Activated naive CD4-positive, alpha-beta T cell treated with anti-CD3 and anti-CD28 coated beads for 36 hours (primary cell): ENCODE measurements at regions not wholly inside any gene's neighbourhood (a gene's known extent, or its start where the extent isn't known, plus 50 kb on each side); places are given as distances from the start of the nearest gene placed in this dataset.

ENCODE experiments used
- CTCF ChIA-PET: fragments of 350-600 bp; sonication (Branson Sonifier 250); formaldehyde crosslinking; loops from one replicate; lab custom pipeline; 2021; ENCODE audit warnings: antibody characterized with exemption; lab: Charles Lee
- DNase-seq: peaks from one replicate; pipeline ENCODE4 v3.0.0-alpha.2; 2020
- H3K27ac Mint-ChIP-seq: one replicate; pipeline ENCODE4 v1.8.0; 2021; ENCODE audit warnings: mild to moderate bottlenecking, mixed read lengths
- H3K27me3 Mint-ChIP-seq: one replicate; pipeline ENCODE4 v1.8.0; 2021; ENCODE audit warnings: low read depth, mixed read lengths
- H3K36me3 Mint-ChIP-seq: one replicate; pipeline ENCODE4 v1.8.0; 2021; ENCODE audit warnings: low read depth, mixed read lengths
- H3K4me1 Mint-ChIP-seq: one replicate; pipeline ENCODE4 v1.8.0; 2021; ENCODE audit warnings: low read depth, mixed read lengths
- H3K4me3 Mint-ChIP-seq: one replicate; pipeline ENCODE4 v1.8.0; 2021; ENCODE audit warnings: mild to moderate bottlenecking, moderate library complexity, mixed read lengths
- H3K9me3 Mint-ChIP-seq: one replicate; pipeline ENCODE4 v1.8.0; 2021; ENCODE audit warnings: mixed read lengths
- intact Hi-C: fragments of 100-400 bp; cut with micrococcal nuclease; formaldehyde crosslinking; loops from one replicate; pipeline ENCODE4 v1.15.1; 2023

DNA sequence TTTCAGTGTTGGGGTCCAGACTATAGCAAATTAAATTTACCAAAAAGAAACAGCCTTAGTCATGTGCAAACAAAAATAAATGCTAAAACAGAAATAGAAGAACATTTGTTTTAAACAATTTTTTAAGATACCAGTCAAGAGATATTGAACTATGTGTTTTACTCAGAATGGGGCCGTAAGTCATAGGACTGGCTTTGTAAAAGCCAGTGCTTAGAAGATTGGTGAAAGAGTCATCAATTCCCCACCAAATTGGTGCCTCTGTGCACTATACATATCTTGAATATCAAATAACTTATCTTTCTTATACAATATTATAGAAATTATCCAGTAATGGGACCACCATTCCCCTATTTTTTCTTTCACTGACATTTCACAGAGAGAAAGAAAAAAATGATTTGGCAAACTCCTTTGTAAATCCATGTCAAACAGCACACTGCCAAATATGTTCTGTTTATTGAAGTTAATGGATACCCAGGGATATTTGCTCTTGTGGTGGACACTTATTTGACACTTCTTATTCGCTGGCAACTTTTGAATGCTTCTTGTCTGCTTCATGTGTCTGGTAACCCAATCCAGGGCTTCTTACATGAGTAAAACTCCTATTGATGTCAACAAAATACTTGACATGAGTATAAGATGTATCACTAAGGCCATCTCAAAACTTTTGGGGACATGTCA lies 145.7 kb upstream of the PKN2 start:
- Mint-ChIP-seq H3K27me3 (peaks cover 2% of the 10 kb centered on the region), H3K36me3 (no peaks in the 10 kb centered on the region), H3K27ac (no peak overlapping the region), H3K4me1 (no peaks in the 10 kb centered on the region), H3K4me3 (no peak overlapping the region), H3K9me3 (no peaks in the 10 kb centered on the region)
- DNase-seq, result no peak
- intact Hi-C loops, result no loop called here
- CTCF ChIA-PET, result no interaction called here

DNA sequence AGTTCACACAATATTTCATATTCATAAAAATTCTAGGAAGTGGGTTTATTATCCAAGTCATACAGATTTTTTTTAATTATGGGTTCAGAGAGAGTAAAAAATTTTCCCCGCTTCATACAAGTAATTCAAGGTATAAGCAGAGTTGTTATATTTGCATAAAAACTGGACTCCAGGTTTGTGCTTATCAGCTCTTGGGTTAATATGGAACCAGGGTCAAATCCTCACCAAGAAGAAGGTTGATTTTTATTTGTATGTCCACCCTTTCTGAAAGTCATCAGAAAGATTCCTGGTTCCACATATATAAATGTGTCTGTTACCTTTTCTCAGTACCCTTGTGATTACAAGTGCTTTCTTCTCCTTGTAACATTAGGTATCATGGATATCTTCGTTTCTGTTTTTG lies 143.8 kb upstream of the PKN2 start:
- Mint-ChIP-seq H3K9me3 (no peaks in the 10 kb centered on the region), H3K36me3 (no peaks in the 10 kb centered on the region), H3K4me1 (no peaks in the 10 kb centered on the region), H3K27ac (no peak overlapping the region), H3K27me3 (peaks cover 6% of the 10 kb centered on the region), H3K4me3 (no peak overlapping the region)
- CTCF ChIA-PET, result no interaction called here
- intact Hi-C loops, result no loop called here
- DNase-seq, result no peak

DNA sequence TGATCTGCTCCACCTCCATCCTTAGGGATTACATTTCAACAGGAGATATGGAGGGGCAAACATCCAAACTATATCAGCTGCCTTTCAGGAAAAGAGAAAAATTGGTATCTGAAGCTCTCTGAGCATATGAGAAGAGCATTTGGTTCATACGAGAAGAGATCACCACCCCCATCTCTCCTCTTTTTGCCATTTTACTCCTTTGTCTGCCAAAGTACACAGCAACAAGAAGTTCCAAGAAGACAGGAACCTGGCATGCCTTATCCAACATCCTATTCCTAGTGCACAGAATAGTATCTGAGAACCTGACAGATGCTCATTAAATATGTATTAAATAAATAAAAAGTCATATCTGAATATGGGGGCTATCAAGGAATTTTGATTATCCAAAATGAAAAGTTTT lies 142.5 kb upstream of the PKN2 start:
- no peak overlapping the region for H3K4me3 Mint-ChIP-seq
- peaks cover 6% of the 10 kb centered on the region for H3K27me3 Mint-ChIP-seq
- H3K36me3 Mint-ChIP-seq, result no peaks in the 10 kb centered on the region
- CTCF ChIA-PET, result no interaction called here
- intact Hi-C loops, result no loop called here
- no peak for DNase-seq
- no peaks in the 10 kb centered on the region for H3K9me3 Mint-ChIP-seq
- H3K27ac Mint-ChIP-seq, result no peak overlapping the region
- H3K4me1 Mint-ChIP-seq, result no peaks in the 10 kb centered on the region

DNA sequence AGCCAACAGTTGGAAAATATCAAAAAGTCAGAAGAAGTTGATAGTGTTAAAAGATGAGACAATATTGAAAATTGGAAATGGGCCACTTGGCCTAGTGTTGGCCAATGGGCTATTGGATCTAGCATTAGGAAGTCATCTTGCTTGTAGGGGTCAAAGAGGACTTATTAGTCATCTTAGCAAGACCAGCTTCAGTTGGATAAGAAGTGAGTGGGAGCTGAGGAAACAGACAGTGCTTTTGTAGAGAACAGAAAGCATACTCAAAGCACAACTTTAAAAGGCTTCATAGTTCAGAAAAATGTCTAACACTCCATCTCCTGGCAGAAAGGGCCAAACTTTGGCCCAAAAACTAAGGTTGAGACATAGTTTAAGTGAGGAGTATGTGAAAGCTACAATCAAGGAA lies 139.9 kb upstream of the PKN2 start:
- no peak overlapping the region for H3K27ac Mint-ChIP-seq
- no peak overlapping the region for H3K4me3 Mint-ChIP-seq
- no peaks in the 10 kb centered on the region for H3K9me3 Mint-ChIP-seq
- intact Hi-C loops, result no loop called here
- no peak for DNase-seq
- no peaks in the 10 kb centered on the region for H3K36me3 Mint-ChIP-seq
- CTCF ChIA-PET, result no interaction called here
- peaks cover 4% of the 10 kb centered on the region for H3K27me3 Mint-ChIP-seq
- H3K4me1 Mint-ChIP-seq, result no peaks in the 10 kb centered on the region

DNA sequence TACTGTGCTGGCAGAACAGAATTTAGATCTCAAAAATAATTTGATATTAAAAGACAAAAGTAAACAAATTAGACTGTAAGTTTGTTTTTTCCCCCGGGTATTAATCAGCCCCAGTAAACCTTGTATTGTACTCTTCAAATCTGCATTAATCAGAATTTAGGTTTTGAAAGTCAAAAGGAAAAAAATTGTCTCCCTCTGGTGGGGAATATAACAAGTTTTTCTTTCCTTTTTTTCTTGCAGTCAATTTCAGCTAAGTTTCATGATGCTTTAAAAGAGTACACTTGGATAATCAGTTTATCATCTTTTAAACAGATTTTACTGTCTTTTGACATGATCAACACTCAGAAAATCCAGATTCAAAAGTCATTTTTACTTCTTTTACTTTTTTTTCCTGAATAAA lies 134.5 kb upstream of the PKN2 start:
- Mint-ChIP-seq H3K27me3 (no peaks in the 10 kb centered on the region), H3K36me3 (no peaks in the 10 kb centered on the region), H3K9me3 (no peaks in the 10 kb centered on the region), H3K4me3 (no peak overlapping the region), H3K4me1 (no peaks in the 10 kb centered on the region), H3K27ac (no peak overlapping the region)
- no peak for DNase-seq
- CTCF ChIA-PET, result no interaction called here
- intact Hi-C loops, result loop anchor here (1.0 kb wide), 1 partner anchor 369 kb away; no protein-coding TSS in a partner anchor

DNA sequence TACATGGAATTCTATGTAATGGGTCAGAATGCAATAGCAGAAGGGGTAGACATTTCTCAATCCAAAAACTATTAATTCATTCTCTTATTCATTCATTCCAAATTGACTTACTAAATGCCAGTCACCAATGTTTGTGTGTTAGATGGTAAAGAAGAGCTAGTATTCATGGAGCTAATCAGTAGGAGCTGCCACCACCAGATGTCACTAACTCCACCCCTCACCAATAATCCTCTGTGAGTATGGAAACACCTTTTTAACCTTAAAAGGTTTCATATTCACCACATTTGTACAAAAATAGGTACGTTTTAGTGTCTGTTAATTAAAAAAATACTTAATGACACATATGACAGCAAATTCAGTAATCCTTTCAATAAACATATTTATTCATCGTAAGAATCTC lies 131.8 kb upstream of the PKN2 start:
- intact Hi-C loops, result no loop called here
- H3K36me3 Mint-ChIP-seq, result no peaks in the 10 kb centered on the region
- H3K4me3 Mint-ChIP-seq, result no peak overlapping the region
- no peaks in the 10 kb centered on the region for H3K9me3 Mint-ChIP-seq
- H3K27ac Mint-ChIP-seq, result no peak overlapping the region
- CTCF ChIA-PET, result interaction anchor here (0.7 kb wide), 1 partner anchor 178 kb away, joined by 3 read pairs; no protein-coding TSS in a partner anchor
- H3K4me1 Mint-ChIP-seq, result no peaks in the 10 kb centered on the region
- DNase-seq, result no peak
- no peaks in the 10 kb centered on the region for H3K27me3 Mint-ChIP-seq

DNA sequence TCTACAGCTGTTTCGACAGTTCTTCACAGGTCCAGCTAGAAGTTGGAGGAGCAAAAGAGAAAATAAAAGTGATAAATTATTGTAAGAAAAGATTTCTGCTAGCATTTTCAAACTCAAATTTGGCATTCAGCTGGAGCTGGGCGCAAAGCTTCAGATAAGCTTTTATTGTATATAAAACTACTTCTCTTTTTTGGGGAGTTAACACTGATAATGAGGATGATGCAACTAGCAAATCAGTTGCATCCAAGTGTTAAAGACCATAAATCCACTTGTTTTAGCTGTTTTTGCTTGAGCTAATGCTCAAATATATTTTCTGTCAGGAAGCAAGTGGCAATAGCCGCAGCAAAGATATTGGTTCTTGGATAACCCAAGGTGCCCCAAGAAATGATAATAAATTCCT lies 127.1 kb upstream of the PKN2 start:
- intact Hi-C loops, result no loop called here
- CTCF ChIA-PET, result interaction anchor here (0.6 kb wide), 1 partner anchor 271 kb away, joined by 4 read pairs; no protein-coding TSS in a partner anchor
- no peaks in the 10 kb centered on the region for H3K4me1 Mint-ChIP-seq

DNA sequence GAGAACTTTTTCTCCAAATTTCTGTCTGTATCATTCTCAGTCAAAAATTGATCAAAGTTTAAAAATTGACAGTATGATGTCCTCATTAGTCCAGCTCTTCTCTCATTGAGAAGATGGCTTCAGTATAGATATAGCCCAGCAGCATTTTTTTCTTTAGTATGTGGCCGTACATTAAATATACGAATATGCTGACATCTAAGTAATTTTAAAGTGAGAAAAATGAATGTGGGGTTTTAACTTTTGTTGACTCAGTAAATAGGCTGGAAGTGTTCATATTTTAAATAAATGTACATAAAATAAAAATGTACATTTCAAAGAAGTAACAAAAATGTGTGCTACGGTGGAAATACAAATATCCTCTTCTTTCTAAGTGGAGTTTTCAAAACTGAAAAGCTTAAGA lies 123.5 kb upstream of the PKN2 start:
- Mint-ChIP-seq H3K36me3 (no peaks in the 10 kb centered on the region), H3K4me3 (no peak overlapping the region), H3K4me1 (no peaks in the 10 kb centered on the region), H3K27me3 (peaks cover 2% of the 10 kb centered on the region), H3K9me3 (no peaks in the 10 kb centered on the region), H3K27ac (no peak overlapping the region)
- CTCF ChIA-PET, result interaction anchor here (0.7 kb wide), 1 partner anchor 399 kb away, joined by 3 read pairs; no protein-coding TSS in a partner anchor
- no peak for DNase-seq
- intact Hi-C loops, result no loop called here

More for the DNA sequence above, 127.1 kb upstream of the PKN2 start:
- Mint-ChIP-seq H3K9me3 (no peaks in the 10 kb centered on the region), H3K36me3 (no peaks in the 10 kb centered on the region), H3K27me3 (no peaks in the 10 kb centered on the region), H3K27ac (no peak overlapping the region), H3K4me3 (no peak overlapping the region)
- no peak for DNase-seq

DNA sequence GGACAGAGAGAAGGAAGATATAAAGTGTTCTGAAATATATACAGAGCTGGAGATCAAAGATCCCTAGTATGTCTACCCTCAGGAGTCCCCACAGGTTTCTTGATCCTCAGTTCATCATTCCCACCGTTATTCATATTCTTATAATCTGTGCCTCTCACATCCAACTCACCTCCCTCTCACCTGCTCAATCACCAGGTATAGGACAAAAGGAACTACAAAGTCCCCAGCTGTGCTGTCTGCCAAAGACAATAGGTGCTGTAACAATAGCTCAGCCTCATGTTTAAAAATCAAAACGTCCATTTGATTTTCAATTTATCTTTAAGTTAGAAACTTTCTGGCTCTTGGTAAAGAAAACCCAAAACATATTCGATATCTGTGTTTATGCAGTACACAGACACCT lies 121.1 kb upstream of the PKN2 start:
- no peaks in the 10 kb centered on the region for H3K36me3 Mint-ChIP-seq
- H3K27ac Mint-ChIP-seq, result no peak overlapping the region
- no peaks in the 10 kb centered on the region for H3K9me3 Mint-ChIP-seq
- intact Hi-C loops, result no loop called here
- DNase-seq, result no peak
- CTCF ChIA-PET, result interaction anchor here (0.6 kb wide), 1 partner anchor 122 kb away, joined by 3 read pairs; no protein-coding TSS in a partner anchor
- no peak overlapping the region for H3K4me3 Mint-ChIP-seq
- peaks cover 2% of the 10 kb centered on the region for H3K27me3 Mint-ChIP-seq
- no peaks in the 10 kb centered on the region for H3K4me1 Mint-ChIP-seq

DNA sequence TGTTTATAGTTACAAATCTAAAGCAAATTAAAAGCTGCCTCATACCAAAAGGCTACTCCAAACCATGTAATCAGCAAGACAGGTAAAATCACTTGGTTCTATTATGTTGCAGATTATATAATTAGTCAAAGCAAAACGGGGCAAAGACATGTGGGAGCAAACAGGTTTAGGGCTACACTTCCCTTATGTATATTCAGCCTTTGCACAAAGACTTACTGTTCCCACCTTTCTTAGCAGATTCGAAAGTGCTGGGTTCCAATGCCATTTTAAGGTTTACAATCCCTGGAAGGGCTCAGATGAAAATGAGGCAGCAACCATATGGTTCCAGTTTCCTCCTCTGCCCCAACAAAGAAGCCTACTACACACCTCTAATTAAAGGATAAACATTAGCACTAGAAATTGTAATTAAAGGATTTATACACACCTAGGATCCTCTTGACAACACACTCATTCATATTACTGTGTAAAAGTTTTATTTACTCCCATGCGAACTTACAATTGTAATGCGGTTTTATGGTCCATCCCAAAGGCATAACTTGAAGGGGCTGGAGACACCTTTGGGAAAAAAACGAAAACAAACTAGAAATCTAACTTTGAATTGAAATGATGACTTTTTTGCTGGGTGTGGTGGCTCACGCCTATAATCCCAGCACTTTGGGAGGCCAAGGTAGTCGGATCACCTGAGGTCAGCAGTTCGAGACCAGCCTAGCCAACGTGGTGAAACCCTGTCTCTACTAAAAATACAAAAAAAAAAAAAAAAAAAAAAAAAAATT lies 117.3 kb upstream of the PKN2 start:
- Mint-ChIP-seq H3K27me3 (peaks cover 2% of the 10 kb centered on the region), H3K4me1 (no peaks in the 10 kb centered on the region), H3K36me3 (no peaks in the 10 kb centered on the region), H3K27ac (no peak overlapping the region), H3K9me3 (no peaks in the 10 kb centered on the region), H3K4me3 (no peak overlapping the region)
- CTCF ChIA-PET, result no interaction called here
- intact Hi-C loops, result no loop called here
- no peak for DNase-seq

DNA sequence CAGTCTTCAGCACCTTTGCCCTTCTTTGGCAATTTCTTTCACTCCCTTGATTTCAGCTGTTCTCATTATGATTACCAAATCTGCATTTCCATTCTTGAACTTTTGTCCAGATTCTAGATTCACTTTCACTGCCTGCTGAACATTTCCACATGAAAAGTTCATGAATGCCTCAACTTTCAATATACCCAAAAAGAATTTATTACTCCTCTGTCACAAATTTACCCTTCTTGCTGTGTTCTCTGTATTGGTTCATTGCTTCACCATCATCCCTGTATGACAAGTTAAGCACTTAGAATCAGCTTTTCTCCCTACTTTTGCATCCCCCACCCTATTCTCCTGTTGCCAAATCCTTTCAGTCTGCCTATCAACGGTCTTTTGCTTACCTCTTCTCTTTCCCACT lies 112.6 kb upstream of the PKN2 start:
- H3K27me3 Mint-ChIP-seq, result no peaks in the 10 kb centered on the region
- no peak overlapping the region for H3K4me3 Mint-ChIP-seq
- H3K4me1 Mint-ChIP-seq, result no peaks in the 10 kb centered on the region
- intact Hi-C loops, result no loop called here
- no peak for DNase-seq
- H3K27ac Mint-ChIP-seq, result no peak overlapping the region
- H3K36me3 Mint-ChIP-seq, result no peaks in the 10 kb centered on the region
- no peaks in the 10 kb centered on the region for H3K9me3 Mint-ChIP-seq
- CTCF ChIA-PET, result no interaction called here

DNA sequence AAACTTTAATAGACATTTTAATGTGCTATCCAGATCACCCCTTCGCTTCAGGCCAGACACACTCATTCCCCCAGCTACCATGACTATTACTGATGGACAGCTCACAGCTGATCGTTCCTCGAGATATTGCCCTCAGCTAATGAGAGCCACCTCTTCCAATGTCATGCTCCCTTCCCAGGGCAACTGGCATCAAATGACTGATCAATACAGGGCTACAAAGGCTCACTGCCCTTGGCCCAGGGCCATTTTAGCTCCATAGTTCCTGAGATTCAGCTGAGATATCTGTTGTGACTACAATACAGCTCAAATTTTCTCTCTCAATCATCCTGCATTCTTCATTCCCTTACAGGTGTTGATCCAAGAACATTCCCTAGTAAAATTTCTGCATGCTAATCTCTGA lies 104.5 kb upstream of the PKN2 start:
- Mint-ChIP-seq H3K4me3 (no peak overlapping the region), H3K27me3 (peaks cover 26% of the 10 kb centered on the region), H3K36me3 (no peaks in the 10 kb centered on the region), H3K27ac (no peak overlapping the region), H3K4me1 (no peaks in the 10 kb centered on the region), H3K9me3 (no peaks in the 10 kb centered on the region)
- DNase-seq, result no peak
- CTCF ChIA-PET, result interaction anchor here (0.6 to 0.8 kb wide), 2 partner anchors 15 to 194 kb away, joined by 3 read pairs; no protein-coding TSS in a partner anchor
- intact Hi-C loops, result no loop called here

DNA sequence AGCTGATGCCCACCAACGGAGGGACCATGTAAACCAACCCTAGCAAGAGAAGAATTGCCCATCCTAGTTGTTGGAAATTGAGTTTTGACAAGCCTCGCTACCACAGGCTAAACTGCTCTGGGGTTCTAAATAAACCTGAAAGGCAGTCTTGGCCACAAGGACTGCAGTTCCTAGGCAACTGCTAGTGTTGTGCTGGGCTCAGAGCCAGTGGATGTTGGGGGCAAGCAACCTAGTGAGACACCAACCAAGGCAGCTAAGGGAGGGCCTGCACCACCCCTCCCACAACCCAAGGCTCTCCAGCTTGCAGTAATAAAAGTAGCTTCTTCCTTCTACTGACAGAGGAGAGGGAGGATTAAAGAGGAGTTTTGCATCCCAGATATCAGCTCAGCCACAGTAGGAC lies 102.4 kb upstream of the PKN2 start:
- CTCF ChIA-PET, result no interaction called here
- intact Hi-C loops, result no loop called here
- no peaks in the 10 kb centered on the region for H3K4me1 Mint-ChIP-seq
- no peak for DNase-seq
- no peaks in the 10 kb centered on the region for H3K9me3 Mint-ChIP-seq
- no peak overlapping the region for H3K27ac Mint-ChIP-seq
- no peaks in the 10 kb centered on the region for H3K36me3 Mint-ChIP-seq
- no peak overlapping the region for H3K4me3 Mint-ChIP-seq
- H3K27me3 Mint-ChIP-seq, result peaks cover 42% of the 10 kb centered on the region
